H54 (cell line): ENCODE measurements at regions not wholly inside any gene's neighbourhood (a gene's known extent, or its start where the extent isn't known, plus 50 kb on each side); places are given as distances from the start of the nearest gene placed in this dataset.
"Not testable (repeated sequence)": the region's sequence is repeated elsewhere in the genome, so short reads cannot be mapped to it uniquely, and the experiment has no call there.

Experiments used
- DNase-seq: peaks from one replicate; pipeline ENCODE4 v3.0.0; 2011; ENCODE audit warnings: low spot score, mixed read lengths; ENCODE audit not compliant: insufficient read length
- FAIRE-seq: peaks from 3 replicates; lab custom pipeline; 2011; peaks lifted over from hg19 to GRCh38; lab: Jason Lieb, UNC
- POLR2A ChIP-seq: IDR thresholded peaks from 2 replicates; pipeline ENCODE4 v1.6.1; 2011; ENCODE audit warnings: low read depth, mild to moderate bottlenecking, low read length

- FAIRE-seq, result no peak
- TF ChIP-seq POLR2A, result no peak
Measured at GRCh38 chr15:20386198-20386597, 155.4 kb downstream of the GOLGA6L6 start.

GRCh38 chr15:20380199-20380598 is 161.4 kb downstream of the GOLGA6L6 start:
- not testable (repeated sequence) for FAIRE-seq, DNase-seq

More at GRCh38 chr15:20386198-20386597, 155.4 kb downstream of the GOLGA6L6 start:
- DNase-seq, result no peak

- TF ChIP-seq POLR2A, result no peak
- FAIRE-seq (no peak), DNase-seq (no peak)
Measured at GRCh38 chr15:20376872-20377271, 164.7 kb downstream of the GOLGA6L6 start.

- not testable (repeated sequence) for FAIRE-seq, DNase-seq
Measured at GRCh38 chr15:20372416-20372815, 169.2 kb downstream of the GOLGA6L6 start.

GRCh38 chr15:20369500-20369899 is 172.1 kb downstream of the GOLGA6L6 start:
- TF ChIP-seq POLR2A, result no peak
- no peak for FAIRE-seq
- DNase-seq, result no peak

GRCh38 chr15:20368974-20369373 is 172.6 kb downstream of the GOLGA6L6 start:
- FAIRE-seq, result no peak
- no peak for DNase-seq
- TF ChIP-seq POLR2A, result no peak

- peak; percentile 30 for FAIRE-seq
- TF ChIP-seq POLR2A, result no peak
- DNase-seq, result no peak
Measured at GRCh38 chr15:20367093-20367492, 174.5 kb downstream of the GOLGA6L6 start.

GRCh38 chr15:20363591-20363990 is 178.0 kb downstream of the GOLGA6L6 start:
- not testable (repeated sequence) for DNase-seq, FAIRE-seq

GRCh38 chr15:20361091-20361490 is 180.5 kb downstream of the GOLGA6L6 start:
- no peak for FAIRE-seq

GRCh38 chr15:20358779-20359414 is 182.7 kb downstream of the GOLGA6L6 start:
- no peak for TF ChIP-seq POLR2A
- FAIRE-seq (no peak), DNase-seq (no peak)

More at GRCh38 chr15:20361091-20361490, 180.5 kb downstream of the GOLGA6L6 start:
- no peak for DNase-seq
- no peak for TF ChIP-seq POLR2A

GRCh38 chr15:20358066-20358778 is 183.4 kb downstream of the GOLGA6L6 start:
- DNase-seq, result no peak
- FAIRE-seq, result no peak
- no peak for TF ChIP-seq POLR2A

GRCh38 chr15:20357481-20358065 is 184.0 kb downstream of the GOLGA6L6 start:
- DNase-seq (no peak), FAIRE-seq (no peak)
- no peak for TF ChIP-seq POLR2A

GRCh38 chr15:20356911-20357480 is 184.6 kb downstream of the GOLGA6L6 start:
- DNase-seq (no peak), FAIRE-seq (no peak)
- TF ChIP-seq POLR2A, result no peak

GRCh38 chr15:20356444-20356910 is 185.1 kb downstream of the GOLGA6L6 start:
- no peak for FAIRE-seq

More at GRCh38 chr15:20356444-20356910, 185.1 kb downstream of the GOLGA6L6 start:
- no peak for TF ChIP-seq POLR2A
- DNase-seq, result peak; percentile 65
